ENCODE measurements at regions not wholly inside any gene's neighbourhood (a gene's known extent, or its start where the extent isn't known, plus 50 kb on each side); places are given as distances from the start of the nearest gene placed in this dataset.

- TF ChIP-seq CTCF (IDR thresholded peaks at IDR 0.05), result no peak
- no peak for TF ChIP-seq POLR2A (IDR thresholded peaks at IDR 0.05)
Observed at GRCh38 chr14:45621731-45622130, 368.7 kb upstream of the MIS18BP1 start.

Measured in thyroid gland (tissue), 4 donors.